WTC11 (cell line): ENCODE measurements at regions not wholly inside any gene's neighbourhood (a gene's known extent, or its start where the extent isn't known, plus 50 kb on each side); places are given as distances from the start of the nearest gene placed in this dataset.

ENCODE experiments used
- ATF6 ChIP-seq: sonication (generic); formaldehyde crosslinking; IDR thresholded peaks from 2 replicates; pipeline ENCODE4 v1.8.1; 2023; ENCODE audit warnings: mild to moderate bottlenecking, missing genetic modification reagents
- CREB1 ChIP-seq: sonication (generic); formaldehyde crosslinking; IDR thresholded peaks from 2 replicates; pipeline ENCODE4 v1.8.0; 2023; ENCODE audit warnings: mild to moderate bottlenecking, missing genetic modification reagents
- MYBL2 ChIP-seq: sonication (generic); formaldehyde crosslinking; IDR thresholded peaks from 2 replicates; pipeline ENCODE4 v1.8.1; 2023; ENCODE audit warnings: mild to moderate bottlenecking, moderate library complexity, missing genetic modification reagents
- NR1H2 ChIP-seq: sonication (generic); formaldehyde crosslinking; IDR thresholded peaks from 2 replicates; pipeline ENCODE4 v1.9.0; 2021; ENCODE audit warnings: mild to moderate bottlenecking, moderate library complexity, missing genetic modification reagents
- USF1 ChIP-seq: sonication (generic); formaldehyde crosslinking; IDR thresholded peaks from 2 replicates; pipeline ENCODE4 v1.8.0; 2022; ENCODE audit warnings: mild to moderate bottlenecking, missing genetic modification reagents
- TF ChIP-seq, protein P1 (sequence below): fragments of 200-600 bp; IDR thresholded peaks from 2 replicates; pipeline ENCODE4 v1.8.0; 2022; ENCODE audit warnings: antibody characterized with exemption
- TF ChIP-seq, protein P2 (sequence below): sonication (generic); formaldehyde crosslinking; IDR thresholded peaks from 2 replicates; pipeline ENCODE4 v1.8.0; 2022; ENCODE audit warnings: mild to moderate bottlenecking, missing genetic modification reagents
- TF ChIP-seq, protein P3 (sequence below): sonication (generic); formaldehyde crosslinking; IDR thresholded peaks from 2 replicates; pipeline ENCODE4 v1.8.1; 2023; ENCODE audit warnings: mild to moderate bottlenecking, missing genetic modification reagents

DNA sequence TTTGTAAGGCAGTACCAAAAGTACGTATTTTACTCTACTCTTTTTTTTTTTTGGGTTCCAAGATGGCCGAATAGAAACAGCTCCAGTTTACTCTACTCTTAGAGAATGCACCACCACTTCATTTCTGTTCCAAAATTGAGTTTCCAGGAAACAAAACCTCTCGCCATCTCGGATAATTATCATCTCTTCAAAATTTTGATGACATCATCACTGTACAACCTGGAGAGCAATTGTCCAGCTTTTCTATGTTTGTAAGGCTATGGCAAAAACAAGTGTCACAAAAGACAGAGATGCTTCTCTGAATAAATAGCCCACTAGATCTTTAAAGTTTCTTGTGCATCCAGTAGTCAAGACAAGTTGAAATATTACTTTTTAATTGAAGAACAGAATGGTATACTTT lies 1631.9 kb upstream of the CDH6 start:
- TF ChIP-seq, protein P1, sequence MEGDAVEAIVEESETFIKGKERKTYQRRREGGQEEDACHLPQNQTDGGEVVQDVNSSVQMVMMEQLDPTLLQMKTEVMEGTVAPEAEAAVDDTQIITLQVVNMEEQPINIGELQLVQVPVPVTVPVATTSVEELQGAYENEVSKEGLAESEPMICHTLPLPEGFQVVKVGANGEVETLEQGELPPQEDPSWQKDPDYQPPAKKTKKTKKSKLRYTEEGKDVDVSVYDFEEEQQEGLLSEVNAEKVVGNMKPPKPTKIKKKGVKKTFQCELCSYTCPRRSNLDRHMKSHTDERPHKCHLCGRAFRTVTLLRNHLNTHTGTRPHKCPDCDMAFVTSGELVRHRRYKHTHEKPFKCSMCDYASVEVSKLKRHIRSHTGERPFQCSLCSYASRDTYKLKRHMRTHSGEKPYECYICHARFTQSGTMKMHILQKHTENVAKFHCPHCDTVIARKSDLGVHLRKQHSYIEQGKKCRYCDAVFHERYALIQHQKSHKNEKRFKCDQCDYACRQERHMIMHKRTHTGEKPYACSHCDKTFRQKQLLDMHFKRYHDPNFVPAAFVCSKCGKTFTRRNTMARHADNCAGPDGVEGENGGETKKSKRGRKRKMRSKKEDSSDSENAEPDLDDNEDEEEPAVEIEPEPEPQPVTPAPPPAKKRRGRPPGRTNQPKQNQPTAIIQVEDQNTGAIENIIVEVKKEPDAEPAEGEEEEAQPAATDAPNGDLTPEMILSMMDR: no peak
- TF ChIP-seq ATF6 (CRISPR knock-in tag): no peak
- TF ChIP-seq CREB1: no peak
- no peak for TF ChIP-seq MYBL2 (CRISPR knock-in tag)
- no peak for TF ChIP-seq USF1 (CRISPR knock-in tag)
- no peak for TF ChIP-seq NR1H2
- TF ChIP-seq, protein P2, sequence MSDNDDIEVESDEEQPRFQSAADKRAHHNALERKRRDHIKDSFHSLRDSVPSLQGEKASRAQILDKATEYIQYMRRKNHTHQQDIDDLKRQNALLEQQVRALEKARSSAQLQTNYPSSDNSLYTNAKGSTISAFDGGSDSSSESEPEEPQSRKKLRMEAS (CRISPR knock-in tag): no peak
- TF ChIP-seq, protein P3, sequence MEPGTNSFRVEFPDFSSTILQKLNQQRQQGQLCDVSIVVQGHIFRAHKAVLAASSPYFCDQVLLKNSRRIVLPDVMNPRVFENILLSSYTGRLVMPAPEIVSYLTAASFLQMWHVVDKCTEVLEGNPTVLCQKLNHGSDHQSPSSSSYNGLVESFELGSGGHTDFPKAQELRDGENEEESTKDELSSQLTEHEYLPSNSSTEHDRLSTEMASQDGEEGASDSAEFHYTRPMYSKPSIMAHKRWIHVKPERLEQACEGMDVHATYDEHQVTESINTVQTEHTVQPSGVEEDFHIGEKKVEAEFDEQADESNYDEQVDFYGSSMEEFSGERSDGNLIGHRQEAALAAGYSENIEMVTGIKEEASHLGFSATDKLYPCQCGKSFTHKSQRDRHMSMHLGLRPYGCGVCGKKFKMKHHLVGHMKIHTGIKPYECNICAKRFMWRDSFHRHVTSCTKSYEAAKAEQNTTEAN (CRISPR knock-in tag): no peak
